ENCODE measurements at regions not wholly inside any gene's neighbourhood (a gene's known extent, or its start where the extent isn't known, plus 50 kb on each side); places are given as distances from the start of the nearest gene placed in this dataset.

DNA sequence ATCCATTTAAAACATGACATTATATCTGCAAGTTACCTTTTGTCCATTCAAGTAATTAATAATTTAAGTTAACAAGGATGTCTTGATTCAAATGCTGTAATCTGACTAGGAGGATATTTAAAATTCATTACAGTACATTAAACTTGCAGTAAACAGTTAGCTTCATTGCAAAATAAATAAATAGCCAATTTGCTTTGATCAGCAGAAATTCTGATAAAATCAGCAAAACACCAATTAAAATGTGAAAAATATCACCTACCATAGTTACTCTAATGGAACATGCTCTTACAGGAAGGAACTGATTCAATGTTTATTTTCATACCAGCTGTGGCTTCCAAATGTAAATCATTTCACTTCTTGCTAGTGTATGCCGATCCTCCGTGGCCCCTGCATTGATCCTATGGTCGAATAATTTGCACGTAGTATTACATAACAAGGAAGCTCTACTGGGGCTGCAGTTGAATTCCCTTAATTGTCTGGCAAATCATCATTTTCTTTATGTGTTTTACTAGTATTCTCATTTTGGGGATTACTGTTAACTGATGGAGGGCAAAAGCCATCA lies 150.7 kb downstream of the FOXB1 start:
- no peaks in the 10 kb centered on the region for H4K20me1 ChIP-seq (ENCODE audit: insufficient read depth)
- peaks cover 74% of the 10 kb centered on the region for H3K27me3 ChIP-seq (ENCODE audit: insufficient read depth, low read length)
- intact Hi-C loops (cut with micrococcal nuclease): no loop called here
- ATAC-seq: no peak
- CTCF ChIA-PET: no interaction called here
- H3K9me2 ChIP-seq (ENCODE audit: insufficient read depth): no peaks in the 10 kb centered on the region
- H2AFZ ChIP-seq (ENCODE audit: low read depth, low read length, poor library complexity, severe bottlenecking): no peak overlapping the region
- RAD21 ChIA-PET (ENCODE audit: low non-redundant PET in 1 of 2, low total read pairs in 2 of 2, uncharacterized antibody in 2 of 2, unreplicated experiment in 2 of 2): no interaction called here
- no peaks in the 10 kb centered on the region for H3K79me2 ChIP-seq (ENCODE audit: insufficient read depth, low read length)
- no peak overlapping the region for H3K27ac ChIP-seq (ENCODE audit: low read depth, low read length)
- no peak for DNase-seq (ENCODE audit: low read depth, low spot score)
- POLR2A ChIA-PET: no interaction called here
- H3K4me1 ChIP-seq (ENCODE audit: control insufficient read depth in 1 of 2, insufficient read depth in 2 of 2, low read length in 2 of 2): no peaks in the 10 kb centered on the region
- H3K4me2 ChIP-seq (ENCODE audit: low read length): no peak overlapping the region
- no TSS peak for BruUV-seq (replicated peaks)
- no peaks in the 10 kb centered on the region for H3K36me3 ChIP-seq (ENCODE audit: control insufficient read depth in 1 of 2, insufficient read depth in 2 of 2, low read length in 2 of 2)
- no peaks in the 10 kb centered on the region for H3K9me3 ChIP-seq (ENCODE audit: control insufficient read depth in 1 of 2, insufficient read depth in 1 of 2, low read depth in 1 of 2, low read length in 2 of 2)
- TF ChIP-seq ZNF274 (IDR thresholded peaks at IDR 0.05; ENCODE audit: low read depth, low read length): no peak
- TF ChIP-seq FOSL1 (IDR thresholded peaks at IDR 0.05; ENCODE audit: low read depth): no peak
- TF ChIP-seq SP1 (IDR thresholded peaks at IDR 0.05; ENCODE audit: low read depth): no peak
- TF ChIP-seq ELF1 (IDR thresholded peaks at IDR 0.05; ENCODE audit: borderline replicate concordance, low read depth): no peak
- TF ChIP-seq CBX3 (IDR thresholded peaks at IDR 0.05; ENCODE audit: low read depth): no peak
- no peak for TF ChIP-seq SRF (IDR thresholded peaks at IDR 0.05; ENCODE audit: low read depth)
- TF ChIP-seq EZH2 (IDR thresholded peaks at IDR 0.05): no peak
- no peak for TF ChIP-seq TCF7L2 (IDR thresholded peaks at IDR 0.05; ENCODE audit: borderline replicate concordance, extremely low read depth, insufficient read depth, insufficient read length)
- no peak for TF ChIP-seq POLR2AphosphoS5 (IDR thresholded peaks at IDR 0.05; ENCODE audit: low read depth, low read length)
- no peak for TF ChIP-seq EZH2phosphoT487 (IDR thresholded peaks at IDR 0.05; ENCODE audit: borderline replicate concordance)
- no peak for TF ChIP-seq MAX (IDR thresholded peaks at IDR 0.05)
- H3K9ac ChIP-seq (ENCODE audit: low read length): no peak overlapping the region
- no peak overlapping the region for H3K4me3 ChIP-seq (replicated peaks in 1 of 2; ENCODE audit: low read depth in 1 of 2, low read length in 2 of 2)

DNA sequence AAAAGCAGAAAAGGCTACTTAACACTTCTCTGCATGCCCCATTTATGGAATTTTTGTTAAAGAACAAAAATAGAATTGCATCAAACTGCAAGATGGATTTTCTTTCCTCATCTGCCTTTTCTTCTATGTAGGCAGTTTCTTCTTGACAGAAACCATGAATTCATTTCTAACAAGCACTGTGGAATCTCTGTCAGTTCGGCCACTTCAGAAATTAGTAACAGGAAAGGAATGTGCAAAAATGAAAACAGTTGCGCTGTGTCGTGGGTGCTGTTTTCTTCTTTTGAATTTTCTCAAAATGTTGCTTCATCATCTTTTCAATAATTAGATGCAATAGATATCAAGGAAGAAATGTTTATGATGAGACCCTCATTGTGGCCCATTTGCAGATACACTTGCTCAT lies 151.6 kb downstream of the FOXB1 start:
- Histone ChIP-seq H3K27ac (ENCODE audit: low read depth, low read length) (no peak overlapping the region), H3K79me2 (ENCODE audit: insufficient read depth, low read length) (no peaks in the 10 kb centered on the region), H3K4me3 (replicated peaks in 1 of 2; ENCODE audit: low read depth in 1 of 2, low read length in 2 of 2) (no peak overlapping the region), H3K9ac (ENCODE audit: low read length) (no peak overlapping the region), H3K9me3 (ENCODE audit: control insufficient read depth in 1 of 2, insufficient read depth in 1 of 2, low read depth in 1 of 2, low read length in 2 of 2) (no peaks in the 10 kb centered on the region), H3K4me1 (ENCODE audit: control insufficient read depth in 1 of 2, insufficient read depth in 2 of 2, low read length in 2 of 2) (no peaks in the 10 kb centered on the region), H2AFZ (ENCODE audit: low read depth, low read length, poor library complexity, severe bottlenecking) (no peak overlapping the region), H3K4me2 (ENCODE audit: low read length) (no peak overlapping the region), H3K9me2 (ENCODE audit: insufficient read depth) (no peaks in the 10 kb centered on the region), H4K20me1 (ENCODE audit: insufficient read depth) (no peaks in the 10 kb centered on the region), H3K27me3 (ENCODE audit: insufficient read depth, low read length) (peaks cover 74% of the 10 kb centered on the region), H3K36me3 (ENCODE audit: control insufficient read depth in 1 of 2, insufficient read depth in 2 of 2, low read length in 2 of 2) (no peaks in the 10 kb centered on the region)
- RAD21 ChIA-PET (ENCODE audit: low non-redundant PET in 1 of 2, low total read pairs in 2 of 2, uncharacterized antibody in 2 of 2, unreplicated experiment in 2 of 2): no interaction called here
- ATAC-seq (no peak), DNase-seq (ENCODE audit: low read depth, low spot score) (no peak)
- BruUV-seq (replicated peaks): no TSS peak
- CTCF ChIA-PET: no interaction called here
- intact Hi-C loops (cut with micrococcal nuclease): no loop called here
- POLR2A ChIA-PET: no interaction called here
- TF ChIP-seq TCF7L2 (IDR thresholded peaks at IDR 0.05; ENCODE audit: borderline replicate concordance, extremely low read depth, insufficient read depth, insufficient read length) (no peak), CEBPB (IDR thresholded peaks at IDR 0.05; ENCODE audit: low read depth) (no peak), EZH2phosphoT487 (IDR thresholded peaks at IDR 0.05; ENCODE audit: borderline replicate concordance) (no peak), RAD21 (IDR thresholded peaks at IDR 0.05; ENCODE audit: low read depth) (no peak), SRF (IDR thresholded peaks at IDR 0.05; ENCODE audit: low read depth) (no peak)
- TF ChIP-seq, protein P1, sequence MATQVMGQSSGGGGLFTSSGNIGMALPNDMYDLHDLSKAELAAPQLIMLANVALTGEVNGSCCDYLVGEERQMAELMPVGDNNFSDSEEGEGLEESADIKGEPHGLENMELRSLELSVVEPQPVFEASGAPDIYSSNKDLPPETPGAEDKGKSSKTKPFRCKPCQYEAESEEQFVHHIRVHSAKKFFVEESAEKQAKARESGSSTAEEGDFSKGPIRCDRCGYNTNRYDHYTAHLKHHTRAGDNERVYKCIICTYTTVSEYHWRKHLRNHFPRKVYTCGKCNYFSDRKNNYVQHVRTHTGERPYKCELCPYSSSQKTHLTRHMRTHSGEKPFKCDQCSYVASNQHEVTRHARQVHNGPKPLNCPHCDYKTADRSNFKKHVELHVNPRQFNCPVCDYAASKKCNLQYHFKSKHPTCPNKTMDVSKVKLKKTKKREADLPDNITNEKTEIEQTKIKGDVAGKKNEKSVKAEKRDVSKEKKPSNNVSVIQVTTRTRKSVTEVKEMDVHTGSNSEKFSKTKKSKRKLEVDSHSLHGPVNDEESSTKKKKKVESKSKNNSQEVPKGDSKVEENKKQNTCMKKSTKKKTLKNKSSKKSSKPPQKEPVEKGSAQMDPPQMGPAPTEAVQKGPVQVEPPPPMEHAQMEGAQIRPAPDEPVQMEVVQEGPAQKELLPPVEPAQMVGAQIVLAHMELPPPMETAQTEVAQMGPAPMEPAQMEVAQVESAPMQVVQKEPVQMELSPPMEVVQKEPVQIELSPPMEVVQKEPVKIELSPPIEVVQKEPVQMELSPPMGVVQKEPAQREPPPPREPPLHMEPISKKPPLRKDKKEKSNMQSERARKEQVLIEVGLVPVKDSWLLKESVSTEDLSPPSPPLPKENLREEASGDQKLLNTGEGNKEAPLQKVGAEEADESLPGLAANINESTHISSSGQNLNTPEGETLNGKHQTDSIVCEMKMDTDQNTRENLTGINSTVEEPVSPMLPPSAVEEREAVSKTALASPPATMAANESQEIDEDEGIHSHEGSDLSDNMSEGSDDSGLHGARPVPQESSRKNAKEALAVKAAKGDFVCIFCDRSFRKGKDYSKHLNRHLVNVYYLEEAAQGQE (IDR thresholded peaks at IDR 0.05; ENCODE audit: low read depth): no peak

All from HCT116 (cell line).